Liver (tissue), 8 donors: ENCODE measurements at regions not wholly inside any gene's neighbourhood (a gene's known extent, or its start where the extent isn't known, plus 50 kb on each side); places are given as distances from the start of the nearest gene placed in this dataset.

Experiments
- DNase-seq: peaks from one replicate; pipeline ENCODE4 v3.0.0-alpha.2; 2017; ENCODE audit warnings: low spot score
- H3K27ac ChIP-seq, 2 donors: one replicate each; pipeline ENCODE4 v1.7.0; 2013; ENCODE audit warnings: inconsistent platforms in 2 of 2, low read length in 2 of 2, control low read depth in 1 of 2, low read depth in 1 of 2, mild to moderate bottlenecking in 1 of 2
- H3K27me3 ChIP-seq, 4 donors: one replicate each; pipeline versions ENCODE4 v1.6.1 to v1.7.0; 2013; ENCODE audit warnings: low read length in 3 of 4, inconsistent platforms in 1 of 4, mild to moderate bottlenecking in 1 of 4, moderate library complexity in 1 of 4; ENCODE audit not compliant: control insufficient read depth in 4 of 4, insufficient read depth in 4 of 4
- H3K36me3 ChIP-seq, 4 donors: one replicate each; pipeline versions ENCODE4 v1.6.1 to v1.7.0; 2013; ENCODE audit warnings: low read length in 3 of 4, mild to moderate bottlenecking in 3 of 4, low read depth in 1 of 4, moderate library complexity in 1 of 4; ENCODE audit not compliant: control insufficient read depth in 4 of 4, insufficient read depth in 3 of 4
- H3K4me1 ChIP-seq, 4 donors: one replicate each; pipeline versions ENCODE4 v1.6.1 to v1.7.0; 2013; ENCODE audit warnings: low read length in 3 of 4, mild to moderate bottlenecking in 3 of 4, moderate library complexity in 1 of 4; ENCODE audit not compliant: control insufficient read depth in 4 of 4, insufficient read depth in 4 of 4
- H3K4me3 ChIP-seq, 3 donors: one replicate each; pipeline versions ENCODE4 v1.6.1 to v1.7.0; 2013; ENCODE audit warnings: low read length in 3 of 3, control low read depth in 1 of 3, low read depth in 1 of 3, mild to moderate bottlenecking in 1 of 3
- H3K9ac ChIP-seq, 2 donors: one replicate each; pipeline ENCODE4 v1.7.0; 2013; ENCODE audit warnings: low read length in 2 of 2, mild to moderate bottlenecking in 2 of 2, moderate library complexity in 2 of 2, control low read depth in 1 of 2, low read depth in 1 of 2
- H3K9me3 ChIP-seq, 4 donors: one replicate each; pipeline versions ENCODE4 v1.6.1 to v1.7.0; 2013; ENCODE audit warnings: low read length in 3 of 4; ENCODE audit not compliant: control insufficient read depth in 4 of 4
- ATF3 ChIP-seq: IDR thresholded peaks from 2 replicates; pipeline ENCODE4 v1.6.1; 2016; ENCODE audit warnings: antibody characterized with exemption
- EGR1 ChIP-seq, 2 donors: IDR thresholded peaks; 2 replicates each; pipeline ENCODE4 v1.6.1; 2016 to 2018; ENCODE audit warnings: antibody characterized with exemption in 2 of 2, low read depth in 2 of 2
- FOXA1 ChIP-seq: IDR thresholded peaks from 2 replicates; pipeline ENCODE4 v1.6.1; 2016; ENCODE audit warnings: antibody characterized with exemption
- FOXA2 ChIP-seq: IDR thresholded peaks from 2 replicates; pipeline ENCODE4 v1.6.1; 2016; ENCODE audit warnings: antibody characterized with exemption
- GABPA ChIP-seq, 2 donors: IDR thresholded peaks in 1 of 2; conservative IDR thresholded peaks in 1 of 2; 2 replicates each; pipeline ENCODE4 v1.6.1; 2016; ENCODE audit warnings: antibody characterized with exemption in 2 of 2, mild to moderate bottlenecking in 1 of 2, moderate library complexity in 1 of 2
- HNF4A ChIP-seq, 2 donors: conservative IDR thresholded peaks; 2 replicates each; pipeline ENCODE4 v1.6.1; 2016; ENCODE audit warnings: antibody characterized with exemption in 2 of 2, mild to moderate bottlenecking in 2 of 2
- HNF4G ChIP-seq: IDR thresholded peaks from 2 replicates; pipeline ENCODE4 v1.6.1; 2016; ENCODE audit warnings: antibody characterized with exemption
- JUND ChIP-seq, 2 donors: IDR thresholded peaks; 2 replicates each; pipeline ENCODE4 v1.6.1; 2016; ENCODE audit warnings: antibody characterized with exemption in 2 of 2
- NR2F2 ChIP-seq: IDR thresholded peaks from 2 replicates; pipeline ENCODE4 v1.6.1; 2016; ENCODE audit warnings: antibody characterized with exemption
- RAD21 ChIP-seq, 2 donors: IDR thresholded peaks; 2 replicates each; pipeline ENCODE4 v1.6.1; 2016; ENCODE audit warnings: antibody characterized with exemption in 2 of 2, mild to moderate bottlenecking in 2 of 2
- RXRA ChIP-seq, 2 donors: IDR thresholded peaks; 2 replicates each; pipeline ENCODE4 v1.6.1; 2017 to 2018; ENCODE audit warnings: antibody characterized with exemption in 2 of 2, mild to moderate bottlenecking in 1 of 2
- SP1 ChIP-seq: IDR thresholded peaks from 2 replicates; pipeline ENCODE4 v1.6.1; 2018; ENCODE audit warnings: antibody characterized with exemption, mild to moderate bottlenecking
- TAF1 ChIP-seq: conservative IDR thresholded peaks from 2 replicates; pipeline ENCODE4 v1.6.1; 2016; ENCODE audit warnings: antibody characterized with exemption, mild to moderate bottlenecking
- YY1 ChIP-seq: IDR thresholded peaks from 2 replicates; pipeline ENCODE4 v1.6.1; 2016; ENCODE audit warnings: antibody characterized with exemption, mild to moderate bottlenecking
- ZBTB33 ChIP-seq: IDR thresholded peaks from 2 replicates; pipeline ENCODE4 v1.6.1; 2016; ENCODE audit warnings: antibody characterized with exemption
- WGBS: extraction: QIAGEN DNeasy Blood & Tissue Kit; methylation state at CpG from one replicate; pipeline ENCODE4 v1.1.7; 2013; 5-methylcytosine and 5-hydroxymethylcytosine counted together
- TF ChIP-seq, protein P1 (sequence below): IDR thresholded peaks from 2 replicates; pipeline ENCODE4 v1.6.1; 2016; ENCODE audit warnings: antibody characterized with exemption, mild to moderate bottlenecking
- TF ChIP-seq, protein P2 (sequence below): fragments of 150-350 bp; IDR thresholded peaks from 2 replicates; pipeline ENCODE4 v1.5.1; 2017; ENCODE audit warnings: improper control_type of control experiment, low read depth, low read length; ENCODE audit not compliant: missing input control
- TF ChIP-seq, protein P3 (sequence below): IDR thresholded peaks from 2 replicates; pipeline ENCODE4 v1.6.1; 2016; ENCODE audit warnings: antibody characterized with exemption
- donor health status: healthy.
- donor health status: healthy.
- donor health status: healthy.
- donor health status: healthy.
- donor health status: healthy.

DNA sequence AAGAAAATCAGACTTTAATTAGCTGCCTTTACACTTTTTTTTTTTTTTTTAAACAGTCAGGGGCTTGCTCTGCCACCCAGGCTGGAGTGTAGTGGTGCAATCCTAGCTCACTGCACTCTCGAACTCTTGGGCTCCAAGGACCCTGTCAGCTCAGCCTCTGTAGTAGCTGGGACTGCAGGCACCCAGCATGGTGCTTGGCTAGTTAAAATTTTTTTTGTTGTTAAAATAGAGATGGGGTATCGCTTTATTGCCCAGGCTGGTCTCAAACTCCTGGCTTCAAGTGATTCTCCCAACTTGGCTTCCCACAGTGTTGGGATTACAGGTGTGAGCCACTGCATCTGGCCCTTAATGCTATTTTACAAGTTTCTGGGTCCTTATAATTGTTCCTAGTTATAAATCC is 359.1 kb downstream of the SPRY1 start:
- Histone ChIP-seq H3K4me3 (no peak overlapping the region), H3K9ac (no peak overlapping the region), H3K27ac (no peak overlapping the region), H3K4me1 (no peaks in the 10 kb centered on the region), H3K36me3 (no peaks in the 10 kb centered on the region), H3K9me3 (no peaks in the 10 kb centered on the region), H3K27me3 (no peaks in the 10 kb centered on the region)
- no peak for DNase-seq
- WGBS: 90% methylated on average over 2 of the region's 2 CpGs
- TF ChIP-seq, protein P1, sequence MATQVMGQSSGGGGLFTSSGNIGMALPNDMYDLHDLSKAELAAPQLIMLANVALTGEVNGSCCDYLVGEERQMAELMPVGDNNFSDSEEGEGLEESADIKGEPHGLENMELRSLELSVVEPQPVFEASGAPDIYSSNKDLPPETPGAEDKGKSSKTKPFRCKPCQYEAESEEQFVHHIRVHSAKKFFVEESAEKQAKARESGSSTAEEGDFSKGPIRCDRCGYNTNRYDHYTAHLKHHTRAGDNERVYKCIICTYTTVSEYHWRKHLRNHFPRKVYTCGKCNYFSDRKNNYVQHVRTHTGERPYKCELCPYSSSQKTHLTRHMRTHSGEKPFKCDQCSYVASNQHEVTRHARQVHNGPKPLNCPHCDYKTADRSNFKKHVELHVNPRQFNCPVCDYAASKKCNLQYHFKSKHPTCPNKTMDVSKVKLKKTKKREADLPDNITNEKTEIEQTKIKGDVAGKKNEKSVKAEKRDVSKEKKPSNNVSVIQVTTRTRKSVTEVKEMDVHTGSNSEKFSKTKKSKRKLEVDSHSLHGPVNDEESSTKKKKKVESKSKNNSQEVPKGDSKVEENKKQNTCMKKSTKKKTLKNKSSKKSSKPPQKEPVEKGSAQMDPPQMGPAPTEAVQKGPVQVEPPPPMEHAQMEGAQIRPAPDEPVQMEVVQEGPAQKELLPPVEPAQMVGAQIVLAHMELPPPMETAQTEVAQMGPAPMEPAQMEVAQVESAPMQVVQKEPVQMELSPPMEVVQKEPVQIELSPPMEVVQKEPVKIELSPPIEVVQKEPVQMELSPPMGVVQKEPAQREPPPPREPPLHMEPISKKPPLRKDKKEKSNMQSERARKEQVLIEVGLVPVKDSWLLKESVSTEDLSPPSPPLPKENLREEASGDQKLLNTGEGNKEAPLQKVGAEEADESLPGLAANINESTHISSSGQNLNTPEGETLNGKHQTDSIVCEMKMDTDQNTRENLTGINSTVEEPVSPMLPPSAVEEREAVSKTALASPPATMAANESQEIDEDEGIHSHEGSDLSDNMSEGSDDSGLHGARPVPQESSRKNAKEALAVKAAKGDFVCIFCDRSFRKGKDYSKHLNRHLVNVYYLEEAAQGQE: no peak
- TF ChIP-seq JUND (IDR thresholded peaks at IDR 0.05) (no peak), ATF3 (no peak), NR2F2 (no peak), TAF1 (no peak), YY1 (no peak), ZBTB33 (no peak), HNF4G (no peak), RXRA (IDR thresholded peaks at IDR 0.05) (no peak), GABPA (IDR thresholded peaks at IDR 0.05 in 1 of 2, conservative IDR thresholded peaks at IDR 0.05 in 1 of 2) (no peak), FOXA2 (no peak), RAD21 (IDR thresholded peaks at IDR 0.05) (no peak), SP1 (no peak), FOXA1 (no peak), HNF4A (conservative IDR thresholded peaks at IDR 0.05) (no peak), EGR1 (IDR thresholded peaks at IDR 0.05; ENCODE audit: low read depth in 2 of 2) (no peak)
- TF ChIP-seq, protein P2, sequence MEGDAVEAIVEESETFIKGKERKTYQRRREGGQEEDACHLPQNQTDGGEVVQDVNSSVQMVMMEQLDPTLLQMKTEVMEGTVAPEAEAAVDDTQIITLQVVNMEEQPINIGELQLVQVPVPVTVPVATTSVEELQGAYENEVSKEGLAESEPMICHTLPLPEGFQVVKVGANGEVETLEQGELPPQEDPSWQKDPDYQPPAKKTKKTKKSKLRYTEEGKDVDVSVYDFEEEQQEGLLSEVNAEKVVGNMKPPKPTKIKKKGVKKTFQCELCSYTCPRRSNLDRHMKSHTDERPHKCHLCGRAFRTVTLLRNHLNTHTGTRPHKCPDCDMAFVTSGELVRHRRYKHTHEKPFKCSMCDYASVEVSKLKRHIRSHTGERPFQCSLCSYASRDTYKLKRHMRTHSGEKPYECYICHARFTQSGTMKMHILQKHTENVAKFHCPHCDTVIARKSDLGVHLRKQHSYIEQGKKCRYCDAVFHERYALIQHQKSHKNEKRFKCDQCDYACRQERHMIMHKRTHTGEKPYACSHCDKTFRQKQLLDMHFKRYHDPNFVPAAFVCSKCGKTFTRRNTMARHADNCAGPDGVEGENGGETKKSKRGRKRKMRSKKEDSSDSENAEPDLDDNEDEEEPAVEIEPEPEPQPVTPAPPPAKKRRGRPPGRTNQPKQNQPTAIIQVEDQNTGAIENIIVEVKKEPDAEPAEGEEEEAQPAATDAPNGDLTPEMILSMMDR: no peak
- TF ChIP-seq, protein P3, sequence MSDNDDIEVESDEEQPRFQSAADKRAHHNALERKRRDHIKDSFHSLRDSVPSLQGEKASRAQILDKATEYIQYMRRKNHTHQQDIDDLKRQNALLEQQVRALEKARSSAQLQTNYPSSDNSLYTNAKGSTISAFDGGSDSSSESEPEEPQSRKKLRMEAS: no peak
